Upper lobe of right lung (tissue), 1 donor: ENCODE measurements at regions not wholly inside any gene's neighbourhood (a gene's known extent, or its start where the extent isn't known, plus 50 kb on each side); places are given as distances from the start of the nearest gene placed in this dataset.

Experiments
- ATAC-seq: fragments of 200-7000 bp; cut with Tn5 transposase; one replicate; pipeline ENCODE4 v1.9.1; 2020; ENCODE audit warnings: mild to moderate bottlenecking, moderate library complexity
- DNase-seq: peaks from one replicate; pipeline ENCODE4 v3.0.0-alpha.2; 2020
- H3K27ac ChIP-seq: fragments of 200-600 bp; one replicate; pipeline ENCODE4 v1.8.0; 2022
- H3K27me3 ChIP-seq: fragments of 200-600 bp; one replicate; pipeline ENCODE4 v1.8.0; 2022; ENCODE audit warnings: mild to moderate bottlenecking
- H3K36me3 ChIP-seq: fragments of 200-600 bp; one replicate; pipeline ENCODE4 v1.8.0; 2022
- H3K4me1 ChIP-seq: fragments of 200-600 bp; one replicate; pipeline ENCODE4 v1.8.0; 2022
- H3K4me3 ChIP-seq: fragments of 200-600 bp; one replicate; pipeline ENCODE4 v1.8.0; 2022; ENCODE audit warnings: mild to moderate bottlenecking
- H3K9me3 ChIP-seq: fragments of 200-600 bp; one replicate; pipeline ENCODE4 v1.8.0; 2022
- intact Hi-C: fragments of 100-400 bp; cut with DNase I; formaldehyde crosslinking; loops from one replicate; pipeline ENCODE4 v1.11.0; 2022
- TF ChIP-seq, protein P1 (sequence below): fragments of 200-600 bp; IDR thresholded peaks from one replicate; pipeline ENCODE4 v1.8.0; 2022; ENCODE audit warnings: antibody characterized with exemption
- donor health status: DM: no; HTN: yes; CAD: no; lungs with severe emphysema.

DNA sequence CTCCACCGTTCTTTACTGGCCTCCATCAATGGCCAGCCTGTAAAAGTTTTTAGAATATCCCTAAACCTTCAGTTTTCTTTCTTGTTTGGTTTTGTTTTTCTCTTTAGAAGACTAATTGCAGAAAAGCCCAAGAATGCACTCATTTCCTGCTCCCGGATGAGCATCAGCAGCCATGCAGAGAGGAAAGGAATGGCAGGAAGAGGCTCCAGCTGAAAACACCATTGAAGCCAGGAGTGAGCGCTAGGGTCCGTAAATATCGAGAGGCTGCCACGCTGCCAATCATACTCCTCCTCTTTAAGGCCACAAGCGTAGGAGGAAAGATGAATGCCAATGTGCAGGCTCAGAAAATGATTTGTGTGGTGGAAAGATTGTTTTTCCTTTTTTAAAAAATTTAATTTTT lies 57.4 kb upstream of the UBE2L5 start:
- peaks cover 4% of the 10 kb centered on the region for H3K4me1 ChIP-seq
- no peaks in the 10 kb centered on the region for H3K9me3 ChIP-seq
- no peak overlapping the region for H3K4me3 ChIP-seq
- no peaks in the 10 kb centered on the region for H3K27me3 ChIP-seq
- H3K36me3 ChIP-seq, result no peaks in the 10 kb centered on the region
- ATAC-seq, result no peak
- H3K27ac ChIP-seq, result no peak overlapping the region
- TF ChIP-seq, protein P1, sequence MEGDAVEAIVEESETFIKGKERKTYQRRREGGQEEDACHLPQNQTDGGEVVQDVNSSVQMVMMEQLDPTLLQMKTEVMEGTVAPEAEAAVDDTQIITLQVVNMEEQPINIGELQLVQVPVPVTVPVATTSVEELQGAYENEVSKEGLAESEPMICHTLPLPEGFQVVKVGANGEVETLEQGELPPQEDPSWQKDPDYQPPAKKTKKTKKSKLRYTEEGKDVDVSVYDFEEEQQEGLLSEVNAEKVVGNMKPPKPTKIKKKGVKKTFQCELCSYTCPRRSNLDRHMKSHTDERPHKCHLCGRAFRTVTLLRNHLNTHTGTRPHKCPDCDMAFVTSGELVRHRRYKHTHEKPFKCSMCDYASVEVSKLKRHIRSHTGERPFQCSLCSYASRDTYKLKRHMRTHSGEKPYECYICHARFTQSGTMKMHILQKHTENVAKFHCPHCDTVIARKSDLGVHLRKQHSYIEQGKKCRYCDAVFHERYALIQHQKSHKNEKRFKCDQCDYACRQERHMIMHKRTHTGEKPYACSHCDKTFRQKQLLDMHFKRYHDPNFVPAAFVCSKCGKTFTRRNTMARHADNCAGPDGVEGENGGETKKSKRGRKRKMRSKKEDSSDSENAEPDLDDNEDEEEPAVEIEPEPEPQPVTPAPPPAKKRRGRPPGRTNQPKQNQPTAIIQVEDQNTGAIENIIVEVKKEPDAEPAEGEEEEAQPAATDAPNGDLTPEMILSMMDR, result no peak
- DNase-seq, result no peak
- intact Hi-C loops, result no loop called here

GRCh38 chr13:30366088-30366487 lies 56.2 kb upstream of the UBE2L5 start:
- H3K4me3 ChIP-seq, result no peak overlapping the region
- no peak overlapping the region for H3K27ac ChIP-seq
- H3K4me1 ChIP-seq, result peaks cover 7% of the 10 kb centered on the region
- ATAC-seq (no peak), DNase-seq (no peak)
- no peaks in the 10 kb centered on the region for H3K36me3 ChIP-seq
- H3K27me3 ChIP-seq, result no peaks in the 10 kb centered on the region
- TF ChIP-seq, protein P1, result no peak
- no peaks in the 10 kb centered on the region for H3K9me3 ChIP-seq
- intact Hi-C loops, result no loop called here

- Histone ChIP-seq H3K9me3 (no peaks in the 10 kb centered on the region), H3K4me3 (no peak overlapping the region), H3K4me1 (peaks cover 14% of the 10 kb centered on the region), H3K27me3 (no peaks in the 10 kb centered on the region), H3K27ac (no peak overlapping the region), H3K36me3 (no peaks in the 10 kb centered on the region)
- no peak for DNase-seq
- TF ChIP-seq, protein P1, result no peak
- ATAC-seq, result no peak
- intact Hi-C loops, result no loop called here
Observed at GRCh38 chr13:30367296-30367695, 55.0 kb upstream of the UBE2L5 start.

- no peaks in the 10 kb centered on the region for H3K27me3 ChIP-seq
- DNase-seq (no peak), ATAC-seq (no peak)
- TF ChIP-seq, protein P1, result no peak
- intact Hi-C loops, result no loop called here
- no peak overlapping the region for H3K27ac ChIP-seq
- no peak overlapping the region for H3K4me3 ChIP-seq
- H3K4me1 ChIP-seq, result peaks cover 10% of the 10 kb centered on the region
- no peaks in the 10 kb centered on the region for H3K9me3 ChIP-seq
- H3K36me3 ChIP-seq, result no peaks in the 10 kb centered on the region
Observed at GRCh38 chr13:30370146-30370545, 52.1 kb upstream of the UBE2L5 start.

DNA sequence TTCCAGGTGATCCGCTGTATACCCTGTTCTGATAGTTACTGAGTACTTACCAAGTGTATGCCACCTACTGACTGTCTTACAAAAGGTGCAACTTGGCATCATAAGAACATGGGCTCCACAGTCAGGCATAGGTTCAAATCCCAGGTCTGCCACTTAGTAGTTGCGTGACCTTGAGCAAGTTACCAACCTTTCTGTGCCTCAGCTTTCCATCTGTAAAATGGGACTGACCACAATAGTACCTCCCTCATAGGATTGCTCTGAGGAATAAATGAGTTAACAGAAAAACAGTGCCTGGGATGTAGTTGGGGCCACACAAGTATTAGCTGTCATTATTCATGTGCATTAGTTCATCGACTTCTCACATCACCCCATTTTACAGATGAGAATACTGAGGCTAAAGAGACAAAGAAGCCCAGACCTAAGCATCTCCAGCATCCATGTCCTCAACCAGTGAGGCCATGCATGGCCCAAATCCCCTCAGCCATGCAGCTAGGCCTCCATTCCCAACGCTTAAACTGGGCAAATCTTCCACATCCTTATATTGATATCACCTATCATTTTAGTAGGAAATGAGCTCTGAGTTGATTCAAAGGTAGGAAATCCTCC lies 51.3 kb upstream of the UBE2L5 start:
- H3K36me3 ChIP-seq, result no peaks in the 10 kb centered on the region
- no peak overlapping the region for H3K4me3 ChIP-seq
- DNase-seq (no peak), ATAC-seq (no peak)
- no peaks in the 10 kb centered on the region for H3K27me3 ChIP-seq
- TF ChIP-seq, protein P1, result no peak
- H3K9me3 ChIP-seq, result no peaks in the 10 kb centered on the region
- peaks cover 10% of the 10 kb centered on the region for H3K4me1 ChIP-seq
- intact Hi-C loops, result no loop called here
- H3K27ac ChIP-seq, result peak overlapping the region; percentile 58
